H9 (cell line): ENCODE measurements at regions not wholly inside any gene's neighbourhood (a gene's known extent, or its start where the extent isn't known, plus 50 kb on each side); places are given as distances from the start of the nearest gene placed in this dataset.

ENCODE experiments used
- DNase-seq: peaks from one replicate; pipeline ENCODE4 v3.0.0-alpha.2; 2017
- H2AFZ ChIP-seq: one replicate; pipeline ENCODE4 v1.6.1; 2013; ENCODE audit warnings: mild to moderate bottlenecking, low read length, control low read depth, moderate library complexity
- H2AK5ac ChIP-seq: 2 replicates; pipeline ENCODE4 v1.6.1; 2013; ENCODE audit warnings: low read length, control low read depth, mixed read lengths; ENCODE audit not compliant: insufficient read length
- H2BK120ac ChIP-seq: one replicate; pipeline ENCODE4 v1.6.1; 2013; ENCODE audit warnings: low read depth, mild to moderate bottlenecking, low read length, control low read depth, inconsistent platforms; ENCODE audit not compliant: poor library complexity, severe bottlenecking
- H2BK12ac ChIP-seq: 2 replicates; pipeline ENCODE4 v1.6.1; 2013; ENCODE audit warnings: low read length, control low read depth, mixed read lengths, low read depth; ENCODE audit not compliant: insufficient read length
- H2BK15ac ChIP-seq: 2 replicates; pipeline ENCODE4 v1.6.1; 2013; ENCODE audit warnings: low read depth, low read length, control low read depth
- H2BK20ac ChIP-seq: one replicate; pipeline ENCODE4 v1.6.1; 2013; ENCODE audit warnings: low read depth, mild to moderate bottlenecking, low read length, control low read depth, inconsistent platforms; ENCODE audit not compliant: poor library complexity, severe bottlenecking
- H2BK5ac ChIP-seq: 2 replicates; pipeline ENCODE4 v1.6.1; 2013; ENCODE audit warnings: low read length, control low read depth, mixed read lengths; ENCODE audit not compliant: insufficient read length
- H3K14ac ChIP-seq: 2 replicates; pipeline ENCODE4 v1.6.1; 2013; ENCODE audit warnings: low read length, control low read depth; ENCODE audit not compliant: insufficient read depth
- H3K18ac ChIP-seq: 2 replicates; pipeline ENCODE4 v1.6.1; 2013; ENCODE audit warnings: low read depth, mild to moderate bottlenecking, mixed read lengths, low read length, control low read depth; ENCODE audit not compliant: insufficient read length
- H3K23ac ChIP-seq: 2 replicates; pipeline ENCODE4 v1.6.1; 2013; ENCODE audit warnings: low read length, control low read depth, mixed read lengths, low read depth; ENCODE audit not compliant: insufficient read length
- H3K23me2 ChIP-seq: 2 replicates; pipeline ENCODE4 v1.6.1; 2013; ENCODE audit warnings: low read depth, mild to moderate bottlenecking, mixed read lengths, low read length, control low read depth; ENCODE audit not compliant: insufficient read length, poor library complexity, severe bottlenecking
- H3K27ac ChIP-seq: 2 replicates; pipeline ENCODE4 v1.5.1; 2013; ENCODE audit warnings: low read length, control low read depth, mixed read lengths, low read depth; ENCODE audit not compliant: insufficient read length
- H3K27me3 ChIP-seq: 2 replicates; pipeline ENCODE4 v1.6.1; 2013; ENCODE audit warnings: low read length, control low read depth, inconsistent platforms; ENCODE audit not compliant: insufficient read depth
- H3K4ac ChIP-seq: 2 replicates; pipeline ENCODE4 v1.6.1; 2013; ENCODE audit warnings: low read depth, mild to moderate bottlenecking, control low read depth, inconsistent platforms, low read length, moderate library complexity
- H3K4me1 ChIP-seq: 2 replicates; pipeline ENCODE4 v1.6.1; 2013; ENCODE audit warnings: low read length, control low read depth, inconsistent platforms; ENCODE audit not compliant: insufficient read depth
- H3K4me2 ChIP-seq: 2 replicates; pipeline ENCODE4 v1.6.1; 2013; ENCODE audit warnings: low read length, control low read depth, mixed read lengths; ENCODE audit not compliant: insufficient read length, insufficient read depth
- H3K56ac ChIP-seq: 2 replicates; pipeline ENCODE4 v1.6.1; 2013; ENCODE audit warnings: low read depth, mild to moderate bottlenecking, mixed read lengths, low read length, control low read depth; ENCODE audit not compliant: insufficient read length
- H3K79me1 ChIP-seq: 2 replicates; pipeline ENCODE4 v1.6.1; 2013; ENCODE audit warnings: low read depth, mild to moderate bottlenecking, moderate library complexity, low read length, control low read depth, inconsistent platforms; ENCODE audit not compliant: insufficient read depth, poor library complexity, severe bottlenecking
- H3K79me2 ChIP-seq: 2 replicates; pipeline ENCODE4 v1.6.1; 2013; ENCODE audit warnings: low read length, control low read depth, inconsistent platforms; ENCODE audit not compliant: insufficient read depth
- H3K9ac ChIP-seq: 2 replicates; pipeline ENCODE4 v1.6.1; 2013; ENCODE audit warnings: low read length, control low read depth, mixed read lengths; ENCODE audit not compliant: insufficient read length; ENCODE audit errors: extremely low read depth
- H3K9me3 ChIP-seq: one replicate; pipeline ENCODE4 v1.6.1; 2013; ENCODE audit warnings: low read depth, low read length, inconsistent platforms; ENCODE audit not compliant: control insufficient read depth
- H3T11ph ChIP-seq: one replicate; pipeline ENCODE4 v1.6.1; 2013; ENCODE audit warnings: mild to moderate bottlenecking, low read length, control low read depth, inconsistent platforms
- H4K20me1 ChIP-seq: one replicate; pipeline ENCODE4 v1.6.1; 2013; ENCODE audit not compliant: control insufficient read depth, insufficient read length, insufficient read depth
- H4K5ac ChIP-seq: 2 replicates; pipeline ENCODE4 v1.6.1; 2013; ENCODE audit warnings: low read depth, mild to moderate bottlenecking, mixed read lengths, low read length, control low read depth; ENCODE audit not compliant: insufficient read length
- H4K8ac ChIP-seq: replicated peaks from 2 replicates; pipeline ENCODE4 v1.6.1; 2013; ENCODE audit warnings: low read length, control low read depth, mixed read lengths, low read depth; ENCODE audit not compliant: insufficient read length
- H4K91ac ChIP-seq: 2 replicates; pipeline ENCODE4 v1.6.1; 2013; ENCODE audit warnings: low read depth, mild to moderate bottlenecking, moderate library complexity, mixed read lengths, low read length, control low read depth; ENCODE audit not compliant: insufficient read length
- H3K27ac Mint-ChIP-seq, 3 experiments: 2 replicates in 2 of 3; 3 replicates in 1 of 3; pipeline ENCODE4 v1.8.0; 2020 to 2021; ENCODE audit warnings: mixed read lengths in 3 of 3, mild to moderate bottlenecking in 1 of 3, moderate library complexity in 1 of 3
- H3K27me3 Mint-ChIP-seq: 2 replicates; pipeline ENCODE4 v1.8.0; 2021; ENCODE audit warnings: low read depth, mild to moderate bottlenecking, moderate library complexity, mixed read lengths
- H3K36me3 Mint-ChIP-seq, 3 experiments: 2 replicates in 2 of 3; 3 replicates in 1 of 3; pipeline ENCODE4 v1.8.0; 2020 to 2021; ENCODE audit warnings: low read depth in 3 of 3, mixed read lengths in 3 of 3; ENCODE audit not compliant: insufficient read depth in 1 of 3
- H3K4me1 Mint-ChIP-seq, 2 experiments: 2 replicates each; pipeline ENCODE4 v1.8.0; 2020; ENCODE audit warnings: mixed read lengths in 2 of 2
- H3K4me3 Mint-ChIP-seq, 2 experiments: 2 replicates in 1 of 2; 3 replicates in 1 of 2; pipeline ENCODE4 v1.8.0; 2020 to 2021; ENCODE audit warnings: mild to moderate bottlenecking in 2 of 2, mixed read lengths in 2 of 2, moderate library complexity in 1 of 2
- H3K9me3 Mint-ChIP-seq, 2 experiments: 2 replicates in 1 of 2; 3 replicates in 1 of 2; pipeline ENCODE4 v1.8.0; 2020; ENCODE audit warnings: mild to moderate bottlenecking in 2 of 2, mixed read lengths in 2 of 2, moderate library complexity in 1 of 2
- WGBS: extraction: QIAGEN DNeasy Blood & Tissue Kit; methylation state at CpG from one replicate; pipeline ENCODE4 v1.1.7; 2013; ENCODE audit warnings: missing lambda C conversion rate, low lambda C conversion rate, mixed read lengths; ENCODE audit not compliant: insufficient read length; ENCODE audit errors: extremely low coverage; 5-methylcytosine and 5-hydroxymethylcytosine counted together
- TF ChIP-seq, protein P1 (sequence below): fragments of 200-600 bp; sonication (generic); conservative IDR thresholded peaks from 3 replicates; pipeline ENCODE4 v1.8.0; 2021; ENCODE audit warnings: antibody characterized with exemption, mild to moderate bottlenecking

DNA sequence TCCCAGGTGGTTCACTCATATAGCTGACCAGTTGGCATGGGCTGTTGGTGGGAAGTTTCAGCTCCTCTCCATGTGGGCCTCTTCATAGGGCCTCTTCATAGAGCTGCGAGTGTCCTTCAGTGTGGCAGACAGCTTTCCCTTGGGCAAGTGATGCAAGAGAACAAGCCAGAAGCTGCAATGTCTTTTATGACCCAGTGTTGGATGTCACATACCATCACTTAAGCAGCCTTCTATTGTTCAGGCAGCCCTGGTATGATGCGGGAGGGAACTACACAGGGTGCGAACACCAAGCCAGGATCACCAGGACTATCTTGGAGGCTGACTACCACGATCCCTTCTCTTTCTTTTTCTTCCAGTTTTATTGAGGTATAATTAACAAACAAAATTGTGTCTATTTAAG, 126.5 kb upstream of the ITGA6 start:
- no CpG with 5 or more reads among the region's 4 CpGs for WGBS
- Mint-ChIP-seq H3K27ac (no peak overlapping the region), H3K9me3 (peaks cover 6 to 7% of the 10 kb centered on the region in 2 experiments; a peak in 2 of 5 replicates)

More for the DNA sequence above, 126.5 kb upstream of the ITGA6 start:
- Mint-ChIP-seq H3K4me1 (peaks cover 40 to 52% of the 10 kb centered on the region in 2 experiments), H3K27me3 (peaks cover 48% of the 10 kb centered on the region), H3K36me3 (peaks cover 0 to 7% (median 0%) of the 10 kb centered on the region in 3 experiments; a peak in 2 of 7 replicates), H3K4me3 (no peak overlapping the region)
- Histone ChIP-seq H4K20me1 (no peaks in the 10 kb centered on the region), H4K5ac (no peak overlapping the region), H2AK5ac (no peak overlapping the region), H3K14ac (no peak overlapping the region), H4K91ac (no peak overlapping the region), H3K79me2 (no peaks in the 10 kb centered on the region), H2BK20ac (no peak overlapping the region), H2BK120ac (no peak overlapping the region), H3K4me1 (peaks cover 5% of the 10 kb centered on the region), H3K23me2 (no peaks in the 10 kb centered on the region), H2BK15ac (no peak overlapping the region), H3K79me1 (no peaks in the 10 kb centered on the region), H3K9ac (no peak overlapping the region), H3K4me2 (no peak overlapping the region), H3K23ac (no peak overlapping the region), H2BK5ac (no peak overlapping the region), H3K9me3 (no peaks in the 10 kb centered on the region), H3K27ac (no peak overlapping the region), H3K27me3 (no peaks in the 10 kb centered on the region), H3K4ac (no peak overlapping the region), H3K18ac (no peak overlapping the region), H4K8ac (no peak overlapping the region), H2BK12ac (no peak overlapping the region), H2AFZ (no peak overlapping the region), H3K56ac (no peak overlapping the region), H3T11ph (no peak overlapping the region)
- no peak for DNase-seq
- TF ChIP-seq, protein P1, sequence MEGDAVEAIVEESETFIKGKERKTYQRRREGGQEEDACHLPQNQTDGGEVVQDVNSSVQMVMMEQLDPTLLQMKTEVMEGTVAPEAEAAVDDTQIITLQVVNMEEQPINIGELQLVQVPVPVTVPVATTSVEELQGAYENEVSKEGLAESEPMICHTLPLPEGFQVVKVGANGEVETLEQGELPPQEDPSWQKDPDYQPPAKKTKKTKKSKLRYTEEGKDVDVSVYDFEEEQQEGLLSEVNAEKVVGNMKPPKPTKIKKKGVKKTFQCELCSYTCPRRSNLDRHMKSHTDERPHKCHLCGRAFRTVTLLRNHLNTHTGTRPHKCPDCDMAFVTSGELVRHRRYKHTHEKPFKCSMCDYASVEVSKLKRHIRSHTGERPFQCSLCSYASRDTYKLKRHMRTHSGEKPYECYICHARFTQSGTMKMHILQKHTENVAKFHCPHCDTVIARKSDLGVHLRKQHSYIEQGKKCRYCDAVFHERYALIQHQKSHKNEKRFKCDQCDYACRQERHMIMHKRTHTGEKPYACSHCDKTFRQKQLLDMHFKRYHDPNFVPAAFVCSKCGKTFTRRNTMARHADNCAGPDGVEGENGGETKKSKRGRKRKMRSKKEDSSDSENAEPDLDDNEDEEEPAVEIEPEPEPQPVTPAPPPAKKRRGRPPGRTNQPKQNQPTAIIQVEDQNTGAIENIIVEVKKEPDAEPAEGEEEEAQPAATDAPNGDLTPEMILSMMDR = no peak
